ENCODE measurements at regions not wholly inside any gene's neighbourhood (a gene's known extent, or its start where the extent isn't known, plus 50 kb on each side); places are given as distances from the start of the nearest gene placed in this dataset.

DNA sequence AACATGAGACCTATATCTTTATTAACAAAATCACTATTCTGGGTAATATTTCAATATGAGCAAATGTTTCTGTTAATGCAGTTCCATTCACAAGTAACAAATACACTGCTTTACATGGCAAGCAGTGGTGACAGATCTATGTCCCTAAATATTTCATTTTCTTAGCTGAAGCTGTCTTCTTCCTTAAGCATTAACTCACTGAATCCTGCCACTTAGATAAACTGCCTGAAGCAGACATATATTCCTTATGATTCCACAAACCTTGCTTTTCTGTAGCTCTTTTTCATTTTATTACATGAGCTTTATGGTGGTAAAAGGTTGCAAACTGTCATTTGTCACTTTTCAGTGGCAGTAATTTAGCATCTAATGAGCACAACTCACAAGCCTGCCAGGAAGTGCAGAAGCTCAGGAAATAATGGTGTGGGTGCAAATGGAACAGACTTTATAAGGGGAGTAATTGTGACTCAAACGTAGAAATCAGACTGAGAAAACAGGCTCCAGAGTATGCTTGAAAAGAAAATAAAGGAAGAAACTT lies 217.2 kb downstream of the XPNPEP1 start:
- H3K36me3 ChIP-seq (ENCODE audit: insufficient read depth) = 0 out of 2 replicates have a peak, but pooled peaks cover 11% of the 10 kb centered on the region
- DNase-seq (ENCODE audit: low spot score) (no peak), ATAC-seq (no peak)
- no peaks in the 10 kb centered on the region for H3F3A ChIP-seq (replicated peaks; ENCODE audit: low read depth)
- Mint-ChIP-seq H3K27me3 (ENCODE audit: insufficient read depth, low read depth, poor library complexity) (peaks cover 2% of the 10 kb centered on the region), H3K4me3 (no peak overlapping the region), H3K9me3 (peaks cover 46% of the 10 kb centered on the region), H3K27ac (no peak overlapping the region), H3K4me1 (no peaks in the 10 kb centered on the region), H3K36me3 (ENCODE audit: low read depth) (peaks cover 12% of the 10 kb centered on the region)
- no peaks in the 10 kb centered on the region for H3K79me2 ChIP-seq (replicated peaks; ENCODE audit: insufficient read depth)
- no peaks in the 10 kb centered on the region for H3K4me1 ChIP-seq (ENCODE audit: insufficient read depth)
- H3K4me2 ChIP-seq = no peak overlapping the region
- no peak overlapping the region for H3K4me3 ChIP-seq
- no peak overlapping the region for H3K27ac ChIP-seq (ENCODE audit: low read depth)
- H2AFZ ChIP-seq = no peak overlapping the region
- no peaks in the 10 kb centered on the region for H3K27me3 ChIP-seq (ENCODE audit: insufficient read depth)
- H4K20me1 ChIP-seq (replicated peaks; ENCODE audit: insufficient read depth) = no peaks in the 10 kb centered on the region
- H3K9me2 ChIP-seq (ENCODE audit: insufficient read depth) = peaks cover 7% of the 10 kb centered on the region; the same call in 1 of the 2 replicates
- TF ChIP-seq EZH2phosphoT487 (IDR thresholded peaks at IDR 0.05; ENCODE audit: unreplicated experiment) (no peak), STAT1 (IDR thresholded peaks at IDR 0.05; ENCODE audit: unreplicated experiment) (no peak), CTCF (conservative IDR thresholded peaks at IDR 0.05; ENCODE audit: low read depth in 2 of 2) (no peak), ZNF114 (CRISPR knock-in tag; IDR thresholded peaks at IDR 0.05) (no peak), ZNF331 (CRISPR knock-in tag; IDR thresholded peaks at IDR 0.05; ENCODE audit: low read depth) (no peak), EZH2 (IDR thresholded peaks at IDR 0.05; ENCODE audit: low read depth, unreplicated experiment) (no peak), ETS1 (IDR thresholded peaks at IDR 0.05) (no peak), NANOG (IDR thresholded peaks at IDR 0.05; ENCODE audit: borderline replicate concordance) (no peak), JUNB (IDR thresholded peaks at IDR 0.05; ENCODE audit: unreplicated experiment) (no peak), CREB1 (CRISPR knock-in tag; IDR thresholded peaks at IDR 0.05; ENCODE audit: low read depth) (no peak), ZNF462 (CRISPR knock-in tag; IDR thresholded peaks at IDR 0.05) (no peak), POLR2AphosphoS5 (IDR thresholded peaks at IDR 0.05; ENCODE audit: low read depth) (no peak)
- TF ChIP-seq, protein P1, sequence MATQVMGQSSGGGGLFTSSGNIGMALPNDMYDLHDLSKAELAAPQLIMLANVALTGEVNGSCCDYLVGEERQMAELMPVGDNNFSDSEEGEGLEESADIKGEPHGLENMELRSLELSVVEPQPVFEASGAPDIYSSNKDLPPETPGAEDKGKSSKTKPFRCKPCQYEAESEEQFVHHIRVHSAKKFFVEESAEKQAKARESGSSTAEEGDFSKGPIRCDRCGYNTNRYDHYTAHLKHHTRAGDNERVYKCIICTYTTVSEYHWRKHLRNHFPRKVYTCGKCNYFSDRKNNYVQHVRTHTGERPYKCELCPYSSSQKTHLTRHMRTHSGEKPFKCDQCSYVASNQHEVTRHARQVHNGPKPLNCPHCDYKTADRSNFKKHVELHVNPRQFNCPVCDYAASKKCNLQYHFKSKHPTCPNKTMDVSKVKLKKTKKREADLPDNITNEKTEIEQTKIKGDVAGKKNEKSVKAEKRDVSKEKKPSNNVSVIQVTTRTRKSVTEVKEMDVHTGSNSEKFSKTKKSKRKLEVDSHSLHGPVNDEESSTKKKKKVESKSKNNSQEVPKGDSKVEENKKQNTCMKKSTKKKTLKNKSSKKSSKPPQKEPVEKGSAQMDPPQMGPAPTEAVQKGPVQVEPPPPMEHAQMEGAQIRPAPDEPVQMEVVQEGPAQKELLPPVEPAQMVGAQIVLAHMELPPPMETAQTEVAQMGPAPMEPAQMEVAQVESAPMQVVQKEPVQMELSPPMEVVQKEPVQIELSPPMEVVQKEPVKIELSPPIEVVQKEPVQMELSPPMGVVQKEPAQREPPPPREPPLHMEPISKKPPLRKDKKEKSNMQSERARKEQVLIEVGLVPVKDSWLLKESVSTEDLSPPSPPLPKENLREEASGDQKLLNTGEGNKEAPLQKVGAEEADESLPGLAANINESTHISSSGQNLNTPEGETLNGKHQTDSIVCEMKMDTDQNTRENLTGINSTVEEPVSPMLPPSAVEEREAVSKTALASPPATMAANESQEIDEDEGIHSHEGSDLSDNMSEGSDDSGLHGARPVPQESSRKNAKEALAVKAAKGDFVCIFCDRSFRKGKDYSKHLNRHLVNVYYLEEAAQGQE (IDR thresholded peaks at IDR 0.05; ENCODE audit: unreplicated experiment) = no peak

Measured in GM23338 (cell line).